Tibial artery (tissue), 4 donors: ENCODE measurements at regions not wholly inside any gene's neighbourhood (a gene's known extent, or its start where the extent isn't known, plus 50 kb on each side); places are given as distances from the start of the nearest gene placed in this dataset.

Source experiments
- DNase-seq, 2 donors: peaks; one replicate each; pipeline ENCODE4 v3.0.0-alpha.2; 2019
- H3K27ac ChIP-seq, 2 donors: fragments of 200-600 bp; sonication (generic) in 1 of 2; 1 replicate in 1 of 2; 2 replicates in 1 of 2; pipeline ENCODE4 v1.5.1; 2018 to 2019; ENCODE audit warnings: mild to moderate bottlenecking in 1 of 2
- H3K27me3 ChIP-seq, 2 donors: fragments of 200-600 bp; sonication (generic) in 1 of 2; one replicate each; pipeline versions ENCODE4 v1.5.1 to v1.6.0; 2016 to 2019
- H3K36me3 ChIP-seq, 3 donors: fragments of 200-600 bp; sonication (generic) in 2 of 3; one replicate each; pipeline ENCODE4 v1.5.1; 2016 to 2019; ENCODE audit warnings: mild to moderate bottlenecking in 2 of 3
- H3K4me1 ChIP-seq, 4 donors: fragments of 200-600 bp; sonication (generic) in 2 of 4; 1 replicate in 3 of 4; 2 replicates in 1 of 4; pipeline ENCODE4 v1.5.1; 2016 to 2019
- H3K4me3 ChIP-seq, 2 donors: fragments of 200-600 bp; sonication (generic) in 1 of 2; 1 replicate in 1 of 2; 2 replicates in 1 of 2; pipeline ENCODE4 v1.5.1; 2018 to 2019; ENCODE audit warnings: mild to moderate bottlenecking in 2 of 2
- H3K9me3 ChIP-seq, 3 donors: fragments of 200-600 bp; sonication (generic) in 1 of 3; one replicate each; pipeline ENCODE4 v1.5.1; 2016 to 2019
- CTCF ChIP-seq, 2 experiments: fragments of 200-600 bp in 1 of 2; fragments of 450-650 bp in 1 of 2; IDR thresholded peaks; one replicate each; pipeline ENCODE4 v1.5.1; 2017 to 2019; ENCODE audit warnings: antibody characterized with exemption in 2 of 2, mild to moderate bottlenecking in 1 of 2, moderate library complexity in 1 of 2
- intact Hi-C: fragments of 100-400 bp; cut with DNase I; formaldehyde crosslinking; loops from one replicate; pipeline ENCODE4 v1.15.0; 2023; ENCODE audit warnings: low total_unique reads

- Histone ChIP-seq H3K4me1 (peaks cover 0 to 21% (median 10%) of the 10 kb centered on the region in 4 donors), H3K36me3 (no peaks in the 10 kb centered on the region), H3K9me3 (no peaks in the 10 kb centered on the region), H3K27ac (no peak overlapping the region), H3K27me3 (no peaks in the 10 kb centered on the region), H3K4me3 (no peak overlapping the region)
- no peak for TF ChIP-seq CTCF (IDR thresholded peaks at IDR 0.05)
- intact Hi-C loops = no loop called here
- no peak for DNase-seq
These were observed 136.3 kb downstream of the DIPK2A start for GRCh38 chr3:144107923-144108322.

GRCh38 chr3:144109944-144110343 is 138.3 kb downstream of the DIPK2A start:
- peaks cover 0 to 6% (median 3%) of the 10 kb centered on the region in 4 donors for H3K4me1 ChIP-seq
- H3K36me3 ChIP-seq = no peaks in the 10 kb centered on the region
- H3K27ac ChIP-seq = no peak overlapping the region
- DNase-seq = no peak
- no peak for TF ChIP-seq CTCF (IDR thresholded peaks at IDR 0.05)
- H3K4me3 ChIP-seq = no peak overlapping the region
- intact Hi-C loops = no loop called here
- H3K9me3 ChIP-seq = no peaks in the 10 kb centered on the region
- no peaks in the 10 kb centered on the region for H3K27me3 ChIP-seq

GRCh38 chr3:144112036-144112435 is 140.4 kb downstream of the DIPK2A start:
- H3K4me3 ChIP-seq = no peak overlapping the region
- H3K4me1 ChIP-seq = peaks cover 0 to 6% (median 2%) of the 10 kb centered on the region in 4 donors
- no peak for DNase-seq
- H3K36me3 ChIP-seq = no peaks in the 10 kb centered on the region
- no peaks in the 10 kb centered on the region for H3K27me3 ChIP-seq
- no peak for TF ChIP-seq CTCF (IDR thresholded peaks at IDR 0.05)
- H3K27ac ChIP-seq = no peak overlapping the region
- intact Hi-C loops = no loop called here
- no peaks in the 10 kb centered on the region for H3K9me3 ChIP-seq

- intact Hi-C loops = no loop called here
- Histone ChIP-seq H3K9me3 (no peaks in the 10 kb centered on the region), H3K4me3 (no peak overlapping the region), H3K4me1 (peaks cover 0 to 6% (median 2%) of the 10 kb centered on the region in 4 donors), H3K27ac (no peak overlapping the region), H3K27me3 (no peaks in the 10 kb centered on the region), H3K36me3 (no peaks in the 10 kb centered on the region)
- no peak for TF ChIP-seq CTCF (IDR thresholded peaks at IDR 0.05)
- no peak for DNase-seq
These were observed 140.8 kb downstream of the DIPK2A start for GRCh38 chr3:144112437-144112836.

GRCh38 chr3:144114767-144115166 is 143.1 kb downstream of the DIPK2A start:
- intact Hi-C loops = no loop called here
- no peak overlapping the region for H3K4me3 ChIP-seq
- H3K27ac ChIP-seq = no peak overlapping the region
- H3K36me3 ChIP-seq = no peaks in the 10 kb centered on the region
- TF ChIP-seq CTCF (IDR thresholded peaks at IDR 0.05) = no peak
- peaks cover 0 to 4% (median 2%) of the 10 kb centered on the region in 4 donors for H3K4me1 ChIP-seq
- no peaks in the 10 kb centered on the region for H3K27me3 ChIP-seq
- H3K9me3 ChIP-seq = no peaks in the 10 kb centered on the region
- no peak for DNase-seq

- intact Hi-C loops = no loop called here
These were observed 148.0 kb downstream of the DIPK2A start for GRCh38 chr3:144119633-144120032.

More at GRCh38 chr3:144119633-144120032, 148.0 kb downstream of the DIPK2A start:
- Histone ChIP-seq H3K27ac (no peak overlapping the region), H3K9me3 (no peaks in the 10 kb centered on the region), H3K4me1 (no peaks in the 10 kb centered on the region), H3K27me3 (no peaks in the 10 kb centered on the region), H3K4me3 (no peak overlapping the region), H3K36me3 (no peaks in the 10 kb centered on the region)
- DNase-seq = no peak
- TF ChIP-seq CTCF (IDR thresholded peaks at IDR 0.05) = no peak
